ENCODE measurements at regions not wholly inside any gene's neighbourhood (a gene's known extent, or its start where the extent isn't known, plus 50 kb on each side); places are given as distances from the start of the nearest gene placed in this dataset.

GRCh38 chr20:60073086-60073485, 114.9 kb downstream of the CDH26 start:
- no peak for TF ChIP-seq ZNF70 (CRISPR knock-in tag; IDR thresholded peaks at IDR 0.05)
- no peak for TF ChIP-seq ZFP30 (CRISPR knock-in tag; IDR thresholded peaks at IDR 0.05)
- no peak for TF ChIP-seq TCF4 (CRISPR knock-in tag; IDR thresholded peaks at IDR 0.05; ENCODE audit: borderline replicate concordance)
- no peak for TF ChIP-seq ARNTL (CRISPR knock-in tag; IDR thresholded peaks at IDR 0.05; ENCODE audit: borderline replicate concordance, low read depth)
